ENCODE measurements at regions not wholly inside any gene's neighbourhood (a gene's known extent, or its start where the extent isn't known, plus 50 kb on each side); places are given as distances from the start of the nearest gene placed in this dataset.
"Not testable (repeated sequence)": the region's sequence is repeated elsewhere in the genome, so short reads cannot be mapped to it uniquely, and the experiment has no call there.

DNA sequence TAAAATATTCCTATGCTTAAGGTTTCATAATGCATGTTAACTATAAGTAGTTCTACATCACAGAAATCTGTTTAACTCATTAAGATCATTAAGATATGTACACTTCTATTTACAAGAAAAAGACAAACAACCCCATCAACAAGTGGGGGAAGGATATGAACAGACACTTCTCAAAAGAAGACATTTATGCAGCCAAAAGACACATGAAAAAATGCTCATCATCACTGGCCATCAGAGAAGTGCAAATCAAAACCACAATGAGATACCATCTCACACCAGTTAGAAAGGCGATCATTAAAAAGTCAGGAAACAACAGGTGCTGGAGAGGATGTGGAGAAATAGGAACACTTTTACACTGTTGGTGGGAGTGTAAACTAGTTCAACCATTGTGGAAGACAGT is 1084.3 kb downstream of the GATA3 start:
- DNase-seq (ENCODE audit: low spot score), result not testable (repeated sequence)

DNA sequence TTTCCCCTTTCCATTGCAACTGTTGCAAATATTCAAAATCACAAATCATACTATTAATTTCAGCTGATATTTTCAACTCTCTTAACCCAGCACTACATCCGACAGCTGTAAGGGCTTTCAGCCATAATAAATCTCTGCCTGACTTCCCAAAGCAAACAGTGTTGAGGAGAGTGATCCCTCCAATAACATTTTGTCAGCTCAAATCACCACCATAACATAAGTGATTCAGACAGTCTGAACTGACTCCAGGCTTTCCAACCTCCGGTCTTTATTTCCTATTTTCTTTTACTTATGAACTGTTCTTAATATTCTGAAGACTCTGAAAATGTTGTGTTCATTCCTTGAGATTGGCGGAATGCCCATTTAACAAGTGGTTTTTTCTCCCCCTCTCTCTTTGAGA is 1085.9 kb downstream of the GATA3 start:
- no peak for DNase-seq (ENCODE audit: low spot score)

DNA sequence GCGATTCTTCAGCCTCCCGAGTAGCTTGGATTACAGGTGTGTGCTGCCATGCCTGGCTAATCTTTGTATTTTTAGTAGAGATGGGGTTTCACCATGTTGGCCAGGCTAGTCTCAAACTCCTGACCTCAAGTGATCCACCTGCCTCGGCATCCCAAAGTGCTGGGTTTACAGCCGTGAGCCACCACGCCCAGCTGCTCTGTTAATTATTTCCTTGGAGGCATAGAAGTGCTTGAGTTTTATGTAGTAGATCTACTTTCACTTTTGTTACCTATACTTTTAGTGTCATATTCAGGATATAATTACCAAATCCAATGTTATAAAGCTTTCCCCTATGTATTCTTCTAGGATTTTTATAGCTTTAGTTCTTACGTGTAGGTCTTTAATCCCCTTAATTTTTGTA is 1093.0 kb downstream of the GATA3 start:
- no peak for DNase-seq (ENCODE audit: low spot score)

GRCh38 chr10:9149134-9149533 is 1094.6 kb downstream of the GATA3 start:
- DNase-seq (ENCODE audit: low spot score), result no peak

DNA sequence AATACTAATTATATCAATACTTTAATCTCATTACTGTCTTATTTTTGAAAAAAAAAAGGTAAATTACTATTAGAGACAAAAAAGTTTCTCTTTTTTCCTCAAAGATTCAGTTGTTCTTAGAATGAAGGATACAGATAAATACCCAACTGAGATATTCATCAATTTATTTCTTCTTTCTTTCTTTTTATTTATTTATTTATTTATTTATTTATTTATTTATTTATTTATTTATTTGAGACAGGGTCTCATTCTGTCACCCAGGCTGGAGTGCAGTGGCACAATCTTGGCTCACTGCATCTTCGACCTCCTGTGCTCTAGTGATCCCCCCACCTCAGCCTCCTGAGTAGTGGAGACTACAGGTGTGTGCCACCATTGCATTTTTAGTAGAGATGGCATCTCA is 1098.6 kb downstream of the GATA3 start:
- not testable (repeated sequence) for DNase-seq (ENCODE audit: low spot score)

GRCh38 chr10:9157656-9158055 is 1103.2 kb downstream of the GATA3 start:
- DNase-seq (ENCODE audit: low spot score), result no peak

- no peak for DNase-seq (ENCODE audit: low spot score)
Observed at GRCh38 chr10:9158675-9159074, 1104.2 kb downstream of the GATA3 start.

GRCh38 chr10:9160275-9160674 is 1105.8 kb downstream of the GATA3 start:
- no peak for DNase-seq (ENCODE audit: low spot score)

DNA sequence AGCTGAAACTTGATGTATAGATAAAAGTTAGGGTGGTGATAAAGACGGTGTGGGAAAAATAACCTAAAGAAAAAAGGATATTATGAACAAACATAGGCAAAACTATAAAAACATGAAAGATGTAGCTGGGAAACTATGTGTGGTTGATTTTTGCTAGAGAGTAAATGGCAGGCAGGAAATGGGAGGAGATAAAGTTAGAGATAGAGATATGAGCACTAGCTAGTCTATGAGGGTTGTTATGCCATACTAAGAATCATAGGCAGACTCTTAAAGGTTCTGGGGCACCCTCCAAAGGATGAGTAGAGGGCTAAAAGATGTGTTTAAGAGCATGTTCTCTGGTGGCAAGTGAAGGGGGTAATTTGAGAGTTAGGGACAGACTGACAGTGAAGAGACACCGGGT is 1109.2 kb downstream of the GATA3 start:
- DNase-seq (ENCODE audit: low spot score), result no peak

- DNase-seq (ENCODE audit: low spot score), result no peak
Observed at GRCh38 chr10:9166770-9167169, 1112.3 kb downstream of the GATA3 start.

DNA sequence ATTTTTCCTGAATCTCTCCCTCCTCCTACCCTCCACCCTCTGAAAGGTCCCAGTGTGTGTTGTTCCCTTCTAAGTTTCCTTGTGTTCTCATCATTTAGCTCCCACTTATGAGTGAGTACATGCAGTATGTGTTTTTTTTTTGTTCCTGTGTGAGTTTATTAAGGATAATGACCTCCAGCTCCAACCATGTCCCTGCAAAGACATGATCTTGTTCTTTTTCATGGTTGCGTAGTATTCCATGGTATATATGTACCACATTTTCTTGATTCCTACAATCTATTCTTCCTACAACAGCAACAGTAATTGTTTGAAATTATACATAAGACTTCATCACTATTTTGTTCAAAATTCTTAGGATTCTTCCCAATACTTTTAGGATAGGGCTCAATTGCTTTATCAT is 1117.8 kb downstream of the GATA3 start:
- DNase-seq (ENCODE audit: low spot score), result no peak

- no peak for DNase-seq (ENCODE audit: low spot score)
Observed at GRCh38 chr10:9175200-9175599, 1120.7 kb downstream of the GATA3 start.

GRCh38 chr10:9183197-9183880 is 1128.9 kb downstream of the GATA3 start:
- DNase-seq (ENCODE audit: low spot score), result not testable (repeated sequence)

- DNase-seq (ENCODE audit: low spot score), result no peak
Observed at GRCh38 chr10:9188022-9188810, 1133.7 kb downstream of the GATA3 start.

DNA sequence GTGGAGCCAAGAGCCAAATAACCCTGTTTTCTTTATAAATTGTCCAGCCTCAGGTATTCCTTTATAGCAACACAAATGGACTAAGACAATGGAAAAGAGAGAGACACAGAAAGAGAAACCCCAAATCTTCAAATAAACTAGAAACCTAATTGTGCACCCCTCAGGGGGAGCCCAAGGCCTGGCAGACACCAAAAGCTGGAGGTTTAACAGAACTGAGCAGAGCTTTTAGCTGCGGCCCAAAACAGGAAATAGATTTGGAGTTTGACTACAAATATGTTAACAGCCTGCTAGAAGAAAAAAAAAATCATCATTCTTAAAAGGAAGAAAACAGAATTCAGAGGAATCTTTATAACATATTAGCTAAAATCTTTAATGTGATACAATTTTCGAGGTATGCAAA is 1135.0 kb downstream of the GATA3 start:
- DNase-seq (ENCODE audit: low spot score), result no peak

- no peak for DNase-seq (ENCODE audit: low spot score)
Observed at GRCh38 chr10:9193120-9193519, 1138.6 kb downstream of the GATA3 start.

DNA sequence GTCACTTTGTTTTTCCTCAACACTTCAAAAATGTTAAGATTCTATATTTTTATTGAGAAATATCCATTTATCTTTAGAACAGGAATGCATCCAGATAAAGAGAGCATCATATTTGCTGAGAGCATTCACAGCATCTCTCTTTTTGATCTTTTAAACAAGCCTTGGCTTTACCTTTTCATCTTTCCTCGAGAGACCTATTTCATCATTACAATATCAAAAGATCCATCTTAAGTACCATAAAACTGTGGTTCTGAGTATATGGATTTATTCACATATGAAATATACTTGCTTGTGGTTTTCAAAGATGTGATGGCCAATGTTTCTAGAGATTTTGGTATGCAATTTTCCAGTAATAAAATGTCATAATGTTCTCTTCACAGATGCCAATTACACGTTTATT is 1140.9 kb downstream of the GATA3 start:
- DNase-seq (ENCODE audit: low spot score), result no peak

GRCh38 chr10:9198611-9199010 is 1144.1 kb downstream of the GATA3 start:
- no peak for DNase-seq (ENCODE audit: low spot score)

GRCh38 chr10:9205558-9205957 is 1151.1 kb downstream of the GATA3 start:
- no peak for DNase-seq (ENCODE audit: low spot score)

GRCh38 chr10:9209105-9209798 is 1154.8 kb downstream of the GATA3 start:
- peak; percentile 75 for DNase-seq (ENCODE audit: low spot score)

DNA sequence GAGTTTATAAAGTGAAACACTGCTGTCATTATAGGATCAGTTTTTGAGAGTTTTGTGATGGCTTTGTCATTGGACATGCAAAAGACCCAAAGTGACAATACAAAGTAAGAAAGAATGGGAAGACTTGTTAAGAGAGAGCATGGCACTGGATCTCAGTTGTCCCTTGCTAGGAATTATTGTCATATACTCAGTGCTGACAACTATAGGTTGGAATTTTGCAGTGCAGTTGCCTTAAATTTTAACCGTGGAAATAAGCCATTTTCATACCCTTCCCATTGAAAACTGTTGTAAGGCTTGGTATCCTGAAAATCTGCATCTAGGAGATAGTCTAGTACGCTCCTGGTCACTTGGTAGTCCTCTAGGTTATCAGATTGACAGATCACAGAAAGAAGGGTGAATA is 1156.7 kb downstream of the GATA3 start:
- no peak for DNase-seq (ENCODE audit: low spot score)

GRCh38 chr10:9214618-9215017 is 1160.1 kb downstream of the GATA3 start:
- DNase-seq (ENCODE audit: low spot score), result no peak

GRCh38 chr10:9215121-9215520 is 1160.6 kb downstream of the GATA3 start:
- no peak for DNase-seq (ENCODE audit: low spot score)

Data from NAMALWA (cell line).